ENCODE measurements at regions not wholly inside any gene's neighbourhood (a gene's known extent, or its start where the extent isn't known, plus 50 kb on each side); places are given as distances from the start of the nearest gene placed in this dataset.

DNA sequence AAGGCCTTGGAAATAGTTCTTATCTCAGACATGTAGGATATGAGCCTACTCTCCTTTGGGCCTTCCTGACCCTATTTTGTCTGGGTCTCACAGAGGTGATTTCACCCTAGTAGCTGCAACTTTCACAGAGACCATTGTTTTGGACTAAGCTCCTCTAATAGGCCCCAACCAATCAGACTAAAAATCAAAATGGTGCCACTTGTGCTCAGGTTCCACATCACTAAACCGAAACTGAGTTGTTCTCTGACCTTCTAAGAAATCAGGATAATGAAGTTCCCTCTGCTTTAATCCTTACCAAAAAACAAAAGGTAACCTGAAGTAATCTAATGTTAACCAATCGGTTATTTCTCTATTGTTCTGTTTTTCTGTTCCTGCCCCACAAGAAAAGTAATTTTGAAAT is 143.6 kb downstream of the CD24 start:
- WGBS, 2 donors: 89 to 91% methylated on average over 2 of the region's 2 CpGs
- Histone ChIP-seq H3K4me3 (ENCODE audit: low read depth in 1 of 2, low read length in 2 of 2) (no peak overlapping the region), H3K36me3 (ENCODE audit: control insufficient read depth in 2 of 2, insufficient read depth in 2 of 2, low read length in 1 of 2) (no peaks in the 10 kb centered on the region), H3K27me3 (ENCODE audit: control insufficient read depth in 1 of 2, insufficient read depth in 2 of 2, low read length in 2 of 2) (no peaks in the 10 kb centered on the region), H3K27ac (ENCODE audit: low read depth in 2 of 2, low read length in 1 of 2) (no peak overlapping the region), H3K4me1 (ENCODE audit: control insufficient read depth in 2 of 2, insufficient read depth in 2 of 2, low read length in 1 of 2) (no peaks in the 10 kb centered on the region), H3K9me3 (ENCODE audit: control insufficient read depth in 2 of 2, insufficient read depth in 1 of 2, low read depth in 1 of 2, low read length in 1 of 2) (peaks cover 0 to 2% of the 10 kb centered on the region in 2 donors)

- H3K4me1 ChIP-seq (ENCODE audit: control insufficient read depth in 2 of 2, insufficient read depth in 2 of 2, low read length in 1 of 2): no peaks in the 10 kb centered on the region
- peaks cover 0 to 2% of the 10 kb centered on the region in 2 donors for H3K9me3 ChIP-seq (ENCODE audit: control insufficient read depth in 2 of 2, insufficient read depth in 1 of 2, low read depth in 1 of 2, low read length in 1 of 2)
- H3K36me3 ChIP-seq (ENCODE audit: control insufficient read depth in 2 of 2, insufficient read depth in 2 of 2, low read length in 1 of 2): no peaks in the 10 kb centered on the region
- no peaks in the 10 kb centered on the region for H3K27me3 ChIP-seq (ENCODE audit: control insufficient read depth in 1 of 2, insufficient read depth in 2 of 2, low read length in 2 of 2)
- no peak overlapping the region for H3K4me3 ChIP-seq (ENCODE audit: low read depth in 1 of 2, low read length in 2 of 2)
- H3K27ac ChIP-seq (ENCODE audit: low read depth in 2 of 2, low read length in 1 of 2): no peak overlapping the region
- WGBS, 2 donors: 78 to 88% methylated on average over 4 of the region's 4 CpGs
Measured at GRCh38 chr6:106829451-106829850, 145.1 kb downstream of the CD24 start.

GRCh38 chr6:106827081-106827480 is 147.4 kb downstream of the CD24 start:
- Histone ChIP-seq H3K36me3 (ENCODE audit: control insufficient read depth in 2 of 2, insufficient read depth in 2 of 2, low read length in 1 of 2) (no peaks in the 10 kb centered on the region), H3K9me3 (ENCODE audit: control insufficient read depth in 2 of 2, insufficient read depth in 1 of 2, low read depth in 1 of 2, low read length in 1 of 2) (peaks cover 0 to 2% of the 10 kb centered on the region in 2 donors), H3K27ac (ENCODE audit: low read depth in 2 of 2, low read length in 1 of 2) (no peak overlapping the region), H3K27me3 (ENCODE audit: control insufficient read depth in 1 of 2, insufficient read depth in 2 of 2, low read length in 2 of 2) (no peaks in the 10 kb centered on the region), H3K4me1 (ENCODE audit: control insufficient read depth in 2 of 2, insufficient read depth in 2 of 2, low read length in 1 of 2) (no peaks in the 10 kb centered on the region), H3K4me3 (ENCODE audit: low read depth in 1 of 2, low read length in 2 of 2) (no peak overlapping the region)
- WGBS, 2 donors: 85 to 87% methylated on average over 3 of the region's 3 CpGs

DNA sequence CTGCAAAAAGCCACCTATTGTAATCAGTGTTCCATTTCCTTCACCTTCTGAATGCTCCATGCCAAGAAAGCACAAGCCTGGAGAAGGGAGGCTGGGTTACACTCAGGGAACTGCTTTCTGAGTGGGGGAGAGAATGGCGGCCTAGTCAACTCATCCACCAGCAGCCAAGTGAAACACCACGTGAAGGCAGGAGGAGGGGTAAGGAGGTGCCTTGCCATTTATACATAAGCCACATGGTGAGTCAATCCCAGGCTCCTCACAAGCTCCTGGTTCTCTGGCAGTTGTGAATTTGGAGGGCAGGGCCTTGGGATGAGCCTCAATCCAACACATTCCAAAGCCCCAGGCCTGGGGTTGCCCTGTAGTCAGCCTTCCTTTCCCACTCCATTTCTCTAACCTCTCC is 149.4 kb downstream of the CD24 start:
- H3K4me1 ChIP-seq (ENCODE audit: control insufficient read depth in 2 of 2, insufficient read depth in 2 of 2, low read length in 1 of 2): no peaks in the 10 kb centered on the region

DNA sequence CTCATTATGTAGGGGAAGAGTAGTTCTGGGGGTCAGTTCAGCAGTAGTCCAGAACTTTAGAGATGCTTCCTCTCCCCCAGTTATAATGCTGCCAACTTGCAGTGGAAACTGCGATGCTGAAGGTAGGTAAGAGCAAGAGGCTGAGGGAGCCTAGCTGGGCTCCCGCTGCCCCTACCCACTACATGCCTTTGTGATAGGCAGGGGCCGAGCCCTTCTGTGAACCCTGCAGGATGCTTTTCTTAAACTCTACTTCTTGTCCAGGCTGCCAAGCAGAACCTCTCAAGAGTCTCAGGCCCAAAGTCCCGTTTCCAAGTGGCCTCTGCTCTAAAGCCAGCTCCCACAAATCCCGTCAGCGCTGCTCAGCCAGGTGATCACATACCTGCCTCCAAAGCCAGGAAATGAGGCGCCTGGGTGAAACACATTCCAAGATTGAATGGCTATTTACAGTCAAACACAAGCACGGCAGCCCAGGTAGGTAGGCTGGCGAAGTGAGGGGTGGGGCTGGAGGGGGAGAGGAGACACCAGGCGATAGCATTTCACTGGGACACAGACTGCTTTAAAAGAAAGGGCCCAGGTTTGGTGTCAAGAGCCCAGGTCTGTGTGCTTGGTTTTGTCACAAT is 150.7 kb downstream of the CD24 start:
- H3K9me3 ChIP-seq (ENCODE audit: control insufficient read depth in 2 of 2, insufficient read depth in 1 of 2, low read depth in 1 of 2, low read length in 1 of 2): peaks cover 0 to 2% of the 10 kb centered on the region in 2 donors
- no peak overlapping the region for H3K27ac ChIP-seq (ENCODE audit: low read depth in 2 of 2, low read length in 1 of 2)
- 64 to 71% methylated on average over 10 of the region's 10 CpGs for WGBS, 2 donors
- H3K36me3 ChIP-seq (ENCODE audit: control insufficient read depth in 2 of 2, insufficient read depth in 2 of 2, low read length in 1 of 2): no peaks in the 10 kb centered on the region
- no peaks in the 10 kb centered on the region for H3K4me1 ChIP-seq (ENCODE audit: control insufficient read depth in 2 of 2, insufficient read depth in 2 of 2, low read length in 1 of 2)
- no peak overlapping the region for H3K4me3 ChIP-seq (ENCODE audit: low read depth in 1 of 2, low read length in 2 of 2)
- H3K27me3 ChIP-seq (ENCODE audit: control insufficient read depth in 1 of 2, insufficient read depth in 2 of 2, low read length in 2 of 2): no peaks in the 10 kb centered on the region

More for the DNA sequence above, 149.4 kb downstream of the CD24 start:
- Histone ChIP-seq H3K9me3 (ENCODE audit: control insufficient read depth in 2 of 2, insufficient read depth in 1 of 2, low read depth in 1 of 2, low read length in 1 of 2) (peaks cover 0 to 2% of the 10 kb centered on the region in 2 donors), H3K27me3 (ENCODE audit: control insufficient read depth in 1 of 2, insufficient read depth in 2 of 2, low read length in 2 of 2) (no peaks in the 10 kb centered on the region), H3K27ac (ENCODE audit: low read depth in 2 of 2, low read length in 1 of 2) (no peak overlapping the region), H3K36me3 (ENCODE audit: control insufficient read depth in 2 of 2, insufficient read depth in 2 of 2, low read length in 1 of 2) (no peaks in the 10 kb centered on the region), H3K4me3 (ENCODE audit: low read depth in 1 of 2, low read length in 2 of 2) (no peak overlapping the region)
- 72 to 84% methylated on average over 2 of the region's 2 CpGs for WGBS, 2 donors

- H3K27ac ChIP-seq (ENCODE audit: low read depth in 2 of 2, low read length in 1 of 2): no peak overlapping the region
- H3K4me3 ChIP-seq (ENCODE audit: low read depth in 1 of 2, low read length in 2 of 2): no peak overlapping the region
- H3K4me1 ChIP-seq (ENCODE audit: control insufficient read depth in 2 of 2, insufficient read depth in 2 of 2, low read length in 1 of 2): no peaks in the 10 kb centered on the region
- no peaks in the 10 kb centered on the region for H3K27me3 ChIP-seq (ENCODE audit: control insufficient read depth in 1 of 2, insufficient read depth in 2 of 2, low read length in 2 of 2)
- WGBS, 2 donors: 90 to 91% methylated on average over 5 of the region's 5 CpGs
- H3K9me3 ChIP-seq (ENCODE audit: control insufficient read depth in 2 of 2, insufficient read depth in 1 of 2, low read depth in 1 of 2, low read length in 1 of 2): no peaks in the 10 kb centered on the region
- H3K36me3 ChIP-seq (ENCODE audit: control insufficient read depth in 2 of 2, insufficient read depth in 2 of 2, low read length in 1 of 2): no peaks in the 10 kb centered on the region
Measured at GRCh38 chr6:106823058-106823457, 151.5 kb downstream of the CD24 start.

- H3K36me3 ChIP-seq (ENCODE audit: control insufficient read depth in 2 of 2, insufficient read depth in 2 of 2, low read length in 1 of 2): no peaks in the 10 kb centered on the region
Measured at GRCh38 chr6:106820412-106820852, 154.1 kb downstream of the CD24 start.

DNA sequence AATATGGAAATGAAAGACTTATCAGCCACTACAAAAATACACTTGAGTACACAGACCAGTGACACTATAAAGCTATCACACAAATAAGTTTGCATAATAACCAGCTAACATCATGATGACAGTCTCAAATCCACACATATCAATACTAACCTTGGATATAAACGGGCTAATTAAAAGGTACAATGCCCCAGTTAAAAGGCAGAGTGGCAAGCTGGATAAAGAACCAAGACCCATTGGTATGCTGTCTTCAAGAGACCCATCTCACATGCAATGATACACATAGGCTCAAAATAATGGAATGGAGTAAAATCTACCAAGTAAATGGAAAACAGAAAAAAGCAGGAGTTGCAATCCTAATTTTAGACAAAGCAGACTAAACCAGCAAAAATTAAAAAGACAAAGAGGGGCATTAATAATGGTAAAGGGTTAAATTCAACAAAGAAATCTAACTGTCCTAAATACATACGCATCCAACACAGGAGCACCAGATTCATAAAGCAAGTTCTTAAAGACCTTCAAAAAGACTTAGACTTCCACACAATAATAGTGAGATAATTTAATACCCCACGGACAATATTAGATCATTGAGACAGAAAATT is 163.3 kb downstream of the CD24 start:
- H3K36me3 ChIP-seq (ENCODE audit: control insufficient read depth in 2 of 2, insufficient read depth in 2 of 2, low read length in 1 of 2): no peaks in the 10 kb centered on the region
- H3K4me1 ChIP-seq (ENCODE audit: control insufficient read depth in 2 of 2, insufficient read depth in 2 of 2, low read length in 1 of 2): no peaks in the 10 kb centered on the region
- no peak overlapping the region for H3K27ac ChIP-seq (ENCODE audit: low read depth in 2 of 2, low read length in 1 of 2)
- H3K9me3 ChIP-seq (ENCODE audit: control insufficient read depth in 2 of 2, insufficient read depth in 1 of 2, low read depth in 1 of 2, low read length in 1 of 2): peaks cover 2 to 11% of the 10 kb centered on the region in 2 donors
- no peaks in the 10 kb centered on the region for H3K27me3 ChIP-seq (ENCODE audit: control insufficient read depth in 1 of 2, insufficient read depth in 2 of 2, low read length in 2 of 2)
- H3K4me3 ChIP-seq (ENCODE audit: low read depth in 1 of 2, low read length in 2 of 2): no peak overlapping the region
- 86 to 89% methylated on average over 3 of the region's 3 CpGs for WGBS, 2 donors

More at GRCh38 chr6:106820412-106820852, 154.1 kb downstream of the CD24 start:
- no peaks in the 10 kb centered on the region for H3K27me3 ChIP-seq (ENCODE audit: control insufficient read depth in 1 of 2, insufficient read depth in 2 of 2, low read length in 2 of 2)
- H3K27ac ChIP-seq (ENCODE audit: low read depth in 2 of 2, low read length in 1 of 2): no peak overlapping the region
- H3K4me1 ChIP-seq (ENCODE audit: control insufficient read depth in 2 of 2, insufficient read depth in 2 of 2, low read length in 1 of 2): no peaks in the 10 kb centered on the region
- H3K9me3 ChIP-seq (ENCODE audit: control insufficient read depth in 2 of 2, insufficient read depth in 1 of 2, low read depth in 1 of 2, low read length in 1 of 2): no peaks in the 10 kb centered on the region
- H3K4me3 ChIP-seq (ENCODE audit: low read depth in 1 of 2, low read length in 2 of 2): no peak overlapping the region

DNA sequence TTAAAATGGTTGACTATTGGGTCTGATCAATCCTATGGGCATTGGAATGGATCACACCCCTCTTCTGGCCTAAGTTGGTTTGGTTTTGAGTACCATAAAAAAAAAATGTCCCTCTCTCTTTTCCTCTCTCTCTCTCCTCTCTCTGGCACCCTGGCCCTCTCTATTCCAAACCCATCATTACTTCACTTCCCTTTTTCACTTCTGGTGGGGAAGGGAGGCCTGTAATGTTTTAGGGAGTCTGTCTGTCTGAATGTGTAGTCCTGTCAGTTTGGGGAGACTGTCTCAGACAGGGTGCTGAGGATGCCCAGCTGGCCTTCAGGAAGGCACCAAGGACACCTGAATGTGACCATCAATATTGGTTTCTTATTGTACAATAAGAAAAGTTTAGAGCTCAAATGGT is 165.8 kb downstream of the CD24 start:
- Histone ChIP-seq H3K9me3 (ENCODE audit: control insufficient read depth in 2 of 2, insufficient read depth in 1 of 2, low read depth in 1 of 2, low read length in 1 of 2) (peaks cover 2 to 11% of the 10 kb centered on the region in 2 donors), H3K4me3 (ENCODE audit: low read depth in 1 of 2, low read length in 2 of 2) (no peak overlapping the region)

More for the DNA sequence above, 165.8 kb downstream of the CD24 start:
- Histone ChIP-seq H3K27me3 (ENCODE audit: control insufficient read depth in 1 of 2, insufficient read depth in 2 of 2, low read length in 2 of 2) (no peaks in the 10 kb centered on the region), H3K27ac (ENCODE audit: low read depth in 2 of 2, low read length in 1 of 2) (no peak overlapping the region), H3K4me1 (ENCODE audit: control insufficient read depth in 2 of 2, insufficient read depth in 2 of 2, low read length in 1 of 2) (no peaks in the 10 kb centered on the region), H3K36me3 (ENCODE audit: control insufficient read depth in 2 of 2, insufficient read depth in 2 of 2, low read length in 1 of 2) (no peaks in the 10 kb centered on the region)
